Esophagus squamous epithelium (tissue), 5 donors: ENCODE measurements at regions not wholly inside any gene's neighbourhood (a gene's known extent, or its start where the extent isn't known, plus 50 kb on each side); places are given as distances from the start of the nearest gene placed in this dataset.

Experiments used
- DNase-seq: peaks from one replicate; lab custom pipeline; 2025; lab: John Stamatoyannopoulos, UW
- H3K27ac ChIP-seq, 4 donors: fragments of 200-600 bp; sonication (generic); one replicate each; pipeline ENCODE4 v1.5.1; 2016 to 2019; ENCODE audit warnings: mild to moderate bottlenecking in 1 of 4
- H3K27me3 ChIP-seq, 4 donors: fragments of 200-600 bp; sonication (generic); 1 replicate in 3 of 4; 2 replicates in 1 of 4; pipeline versions ENCODE4 v1.5.1 to v1.6.0; 2017 to 2021; ENCODE audit warnings: antibody characterized with exemption in 1 of 4
- H3K36me3 ChIP-seq, 3 donors: fragments of 200-600 bp; sonication (generic); one replicate each; pipeline ENCODE4 v1.5.1; 2016 to 2019
- H3K4me1 ChIP-seq, 3 donors: fragments of 200-600 bp; sonication (generic); one replicate each; pipeline ENCODE4 v1.5.1; 2017 to 2019
- H3K4me3 ChIP-seq, 4 donors: fragments of 200-600 bp; sonication (generic); 1 replicate in 3 of 4; 2 replicates in 1 of 4; pipeline ENCODE4 v1.5.1; 2016 to 2019; ENCODE audit warnings: mild to moderate bottlenecking in 2 of 4, moderate library complexity in 1 of 4
- H3K9me3 ChIP-seq, 3 donors: fragments of 200-600 bp; sonication (generic); one replicate each; pipeline ENCODE4 v1.5.1; 2016 to 2019
- CTCF ChIP-seq, 6 experiments: fragments of 450-650 bp in 4 of 6; fragments of 200-600 bp in 2 of 6; sonication (generic) in 2 of 6; IDR thresholded peaks; one replicate each; pipeline ENCODE4 v1.5.1; 2016 to 2019; ENCODE audit warnings: antibody characterized with exemption in 6 of 6, mild to moderate bottlenecking in 4 of 6, moderate library complexity in 4 of 6
- POLR2A ChIP-seq, 4 donors: fragments of 450-650 bp; IDR thresholded peaks; one replicate each; pipeline ENCODE4 v1.6.1; 2017; ENCODE audit warnings: antibody characterized with exemption in 4 of 4, mild to moderate bottlenecking in 4 of 4, moderate library complexity in 3 of 4
- WGBS, 2 donors: methylation state at CpG; one replicate each; pipeline ENCODE4 v1.1.5; 2018; 5-methylcytosine and 5-hydroxymethylcytosine counted together
- intact Hi-C: fragments of 100-400 bp; cut with DNase I; formaldehyde crosslinking; loops from one replicate; pipeline ENCODE4 v1.15.0; 2022
- donor health status: DM: yes; HTN: yes; CAD: no.

GRCh38 chr16:6836766-6837165, 495.9 kb upstream of the RBFOX1 start:
- H3K36me3 ChIP-seq, result no peaks in the 10 kb centered on the region
- intact Hi-C loops, result no loop called here
- no peaks in the 10 kb centered on the region for H3K4me1 ChIP-seq
- WGBS, 2 donors, result 34 to 45% methylated on average over 3 of the region's 3 CpGs
- H3K27ac ChIP-seq, result no peak overlapping the region
- H3K4me3 ChIP-seq, result no peak overlapping the region
- no peaks in the 10 kb centered on the region for H3K27me3 ChIP-seq
- TF ChIP-seq CTCF (IDR thresholded peaks at IDR 0.05), result no peak
- TF ChIP-seq POLR2A (IDR thresholded peaks at IDR 0.05), result no peak
- H3K9me3 ChIP-seq, result no peaks in the 10 kb centered on the region
- no peak for DNase-seq

- WGBS, 2 donors, result 46 to 80% methylated on average over 5 of the region's 5 CpGs
- TF ChIP-seq CTCF (IDR thresholded peaks at IDR 0.05), result no peak
- no peak for TF ChIP-seq POLR2A (IDR thresholded peaks at IDR 0.05)
- H3K27ac ChIP-seq, result no peak overlapping the region
- H3K4me3 ChIP-seq, result no peak overlapping the region
- H3K27me3 ChIP-seq, result no peaks in the 10 kb centered on the region
- H3K36me3 ChIP-seq, result no peaks in the 10 kb centered on the region
- intact Hi-C loops, result no loop called here
- DNase-seq, result no peak
- no peaks in the 10 kb centered on the region for H3K4me1 ChIP-seq
- no peaks in the 10 kb centered on the region for H3K9me3 ChIP-seq
Measured at GRCh38 chr16:6835941-6836340, 496.7 kb upstream of the RBFOX1 start.

GRCh38 chr16:6835516-6835915, 497.1 kb upstream of the RBFOX1 start:
- DNase-seq, result no peak
- TF ChIP-seq POLR2A (IDR thresholded peaks at IDR 0.05) (no peak), CTCF (IDR thresholded peaks at IDR 0.05) (no peak)
- Histone ChIP-seq H3K27ac (no peak overlapping the region), H3K4me3 (no peak overlapping the region), H3K27me3 (no peaks in the 10 kb centered on the region), H3K9me3 (no peaks in the 10 kb centered on the region), H3K4me1 (no peaks in the 10 kb centered on the region), H3K36me3 (no peaks in the 10 kb centered on the region)
- 75 to 92% methylated on average over 2 of the region's 2 CpGs for WGBS, 2 donors
- intact Hi-C loops, result no loop called here

- no peak overlapping the region for H3K4me3 ChIP-seq
- no peak for TF ChIP-seq POLR2A (IDR thresholded peaks at IDR 0.05)
- no peak for TF ChIP-seq CTCF (IDR thresholded peaks at IDR 0.05)
- no peaks in the 10 kb centered on the region for H3K9me3 ChIP-seq
- H3K27ac ChIP-seq, result no peak overlapping the region
- 67 to 81% methylated on average over 7 of the region's 7 CpGs for WGBS, 2 donors
- intact Hi-C loops, result no loop called here
- no peaks in the 10 kb centered on the region for H3K4me1 ChIP-seq
- H3K36me3 ChIP-seq, result no peaks in the 10 kb centered on the region
- DNase-seq, result no peak
- H3K27me3 ChIP-seq, result no peaks in the 10 kb centered on the region
Measured at GRCh38 chr16:6828690-6829089, 504.0 kb upstream of the RBFOX1 start.

- intact Hi-C loops, result no loop called here
- Histone ChIP-seq H3K27ac (no peak overlapping the region), H3K36me3 (no peaks in the 10 kb centered on the region), H3K9me3 (no peaks in the 10 kb centered on the region), H3K4me1 (no peaks in the 10 kb centered on the region), H3K4me3 (no peak overlapping the region), H3K27me3 (no peaks in the 10 kb centered on the region)
- 9 to 50% methylated on average over 1 of the region's 1 CpG for WGBS, 2 donors
- DNase-seq, result no peak
- no peak for TF ChIP-seq CTCF (IDR thresholded peaks at IDR 0.05)
- no peak for TF ChIP-seq POLR2A (IDR thresholded peaks at IDR 0.05)
Measured at GRCh38 chr16:6827931-6828330, 504.7 kb upstream of the RBFOX1 start.
